LNCAP (cell line): ENCODE measurements at regions not wholly inside any gene's neighbourhood (a gene's known extent, or its start where the extent isn't known, plus 50 kb on each side); places are given as distances from the start of the nearest gene placed in this dataset.

Source experiments
- TF ChIP-seq, protein P1 (sequence below): fragments of 450-650 bp; IDR thresholded peaks from 2 replicates; pipeline ENCODE4 v1.5.1; 2017; ENCODE audit warnings: mild to moderate bottlenecking

DNA sequence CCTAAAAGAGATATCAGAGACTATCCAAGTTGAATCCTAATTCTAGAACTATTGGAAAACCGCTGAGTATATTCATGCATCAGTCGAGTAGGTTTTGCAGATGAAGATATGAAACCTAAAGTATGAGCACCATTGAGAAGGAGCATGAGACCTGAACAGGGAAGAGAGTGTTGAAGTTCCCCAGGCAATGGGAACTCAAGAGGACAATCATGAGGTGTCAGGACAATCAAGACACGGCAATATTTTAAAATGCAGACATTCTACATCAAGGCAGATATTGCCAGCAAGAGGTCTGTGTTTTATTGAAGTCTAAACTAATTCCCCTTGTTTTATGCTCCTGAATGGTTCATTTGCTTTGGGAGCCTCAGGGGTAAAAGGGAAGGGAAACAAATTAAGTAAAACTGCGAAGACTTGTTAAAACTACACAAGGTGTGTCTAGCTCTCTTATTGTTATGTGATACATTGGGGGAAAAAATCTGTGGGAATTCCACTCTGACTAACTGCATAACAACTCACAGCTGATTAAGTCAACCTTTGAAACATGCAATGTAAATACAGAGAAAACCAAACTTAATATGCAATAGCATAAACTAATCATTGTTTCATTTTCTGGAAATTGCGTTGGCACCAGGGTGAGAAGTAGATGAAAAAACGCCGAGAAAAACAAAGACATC is 347.9 kb upstream of the ADGRL2 start:
- TF ChIP-seq, protein P1, sequence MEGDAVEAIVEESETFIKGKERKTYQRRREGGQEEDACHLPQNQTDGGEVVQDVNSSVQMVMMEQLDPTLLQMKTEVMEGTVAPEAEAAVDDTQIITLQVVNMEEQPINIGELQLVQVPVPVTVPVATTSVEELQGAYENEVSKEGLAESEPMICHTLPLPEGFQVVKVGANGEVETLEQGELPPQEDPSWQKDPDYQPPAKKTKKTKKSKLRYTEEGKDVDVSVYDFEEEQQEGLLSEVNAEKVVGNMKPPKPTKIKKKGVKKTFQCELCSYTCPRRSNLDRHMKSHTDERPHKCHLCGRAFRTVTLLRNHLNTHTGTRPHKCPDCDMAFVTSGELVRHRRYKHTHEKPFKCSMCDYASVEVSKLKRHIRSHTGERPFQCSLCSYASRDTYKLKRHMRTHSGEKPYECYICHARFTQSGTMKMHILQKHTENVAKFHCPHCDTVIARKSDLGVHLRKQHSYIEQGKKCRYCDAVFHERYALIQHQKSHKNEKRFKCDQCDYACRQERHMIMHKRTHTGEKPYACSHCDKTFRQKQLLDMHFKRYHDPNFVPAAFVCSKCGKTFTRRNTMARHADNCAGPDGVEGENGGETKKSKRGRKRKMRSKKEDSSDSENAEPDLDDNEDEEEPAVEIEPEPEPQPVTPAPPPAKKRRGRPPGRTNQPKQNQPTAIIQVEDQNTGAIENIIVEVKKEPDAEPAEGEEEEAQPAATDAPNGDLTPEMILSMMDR = no peak

DNA sequence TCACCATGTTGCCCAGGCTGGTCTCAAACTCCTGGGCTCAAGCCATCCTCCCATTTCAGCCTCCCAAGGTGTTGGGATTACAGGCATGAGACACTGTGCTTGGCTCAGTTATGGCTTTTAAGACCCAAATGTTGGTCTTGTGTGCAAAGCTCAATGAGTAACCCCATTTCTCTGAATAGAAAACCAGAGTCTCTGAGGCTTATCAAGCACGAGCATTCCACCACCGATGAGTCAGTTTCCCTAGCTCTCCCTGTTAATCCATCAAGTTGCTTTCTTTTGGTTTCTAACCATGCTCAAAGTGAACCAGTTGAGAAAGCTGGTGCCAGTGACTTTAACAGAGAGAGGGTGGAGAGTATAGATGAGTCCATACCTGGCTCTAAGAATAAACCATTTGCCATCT is 350.9 kb upstream of the ADGRL2 start:
- TF ChIP-seq, protein P1 = no peak

DNA sequence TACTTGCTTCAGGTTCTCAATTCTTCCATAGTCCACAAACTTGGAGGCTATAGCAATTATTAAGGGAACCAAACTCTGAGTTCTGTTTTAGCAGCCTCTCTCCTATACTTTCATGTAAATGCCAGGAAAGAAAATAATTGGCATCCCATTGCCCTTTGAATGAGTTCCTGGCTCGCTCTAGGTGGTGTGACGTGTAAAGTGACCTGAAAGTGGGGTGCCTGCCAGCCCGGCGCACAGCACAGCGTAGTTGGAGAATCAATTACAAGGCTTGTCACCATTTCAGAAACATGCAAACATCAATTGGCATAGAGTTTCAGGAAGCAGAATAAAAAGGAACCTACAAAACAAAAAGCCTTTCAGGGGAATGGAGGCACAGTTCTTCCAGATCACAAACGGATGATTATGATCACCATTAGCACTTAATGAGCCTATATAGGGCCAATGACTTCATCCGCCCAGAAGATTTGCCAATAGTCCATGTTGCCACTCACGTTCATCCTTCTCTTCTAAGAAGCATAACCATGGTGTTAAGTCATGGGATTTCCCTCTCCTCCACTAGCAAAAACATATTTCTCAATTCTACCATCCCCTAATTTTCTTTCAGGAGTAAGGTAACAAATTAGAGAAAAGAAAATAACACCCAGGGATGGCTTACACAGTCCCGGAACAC is 354.6 kb upstream of the ADGRL2 start:
- TF ChIP-seq, protein P1 = no peak

DNA sequence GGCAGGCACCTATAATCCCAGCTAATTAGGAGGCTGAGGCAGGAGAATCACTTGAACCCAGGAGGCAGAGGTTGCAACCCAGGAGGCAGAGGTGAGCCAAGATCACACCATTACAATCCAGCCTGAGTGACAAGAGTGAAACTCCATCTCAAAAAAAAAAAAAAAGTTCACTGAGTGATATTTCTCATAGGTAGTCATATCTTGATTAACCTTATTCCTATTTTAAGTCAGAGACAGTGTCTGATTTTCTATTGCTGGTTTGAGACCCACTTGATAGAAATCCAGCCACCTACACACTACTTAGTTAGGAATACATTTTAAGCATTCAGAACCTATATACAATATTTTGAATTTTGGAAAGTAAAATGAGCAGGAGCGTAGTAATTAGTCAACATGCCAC is 357.4 kb upstream of the ADGRL2 start:
- TF ChIP-seq, protein P1 = no peak

DNA sequence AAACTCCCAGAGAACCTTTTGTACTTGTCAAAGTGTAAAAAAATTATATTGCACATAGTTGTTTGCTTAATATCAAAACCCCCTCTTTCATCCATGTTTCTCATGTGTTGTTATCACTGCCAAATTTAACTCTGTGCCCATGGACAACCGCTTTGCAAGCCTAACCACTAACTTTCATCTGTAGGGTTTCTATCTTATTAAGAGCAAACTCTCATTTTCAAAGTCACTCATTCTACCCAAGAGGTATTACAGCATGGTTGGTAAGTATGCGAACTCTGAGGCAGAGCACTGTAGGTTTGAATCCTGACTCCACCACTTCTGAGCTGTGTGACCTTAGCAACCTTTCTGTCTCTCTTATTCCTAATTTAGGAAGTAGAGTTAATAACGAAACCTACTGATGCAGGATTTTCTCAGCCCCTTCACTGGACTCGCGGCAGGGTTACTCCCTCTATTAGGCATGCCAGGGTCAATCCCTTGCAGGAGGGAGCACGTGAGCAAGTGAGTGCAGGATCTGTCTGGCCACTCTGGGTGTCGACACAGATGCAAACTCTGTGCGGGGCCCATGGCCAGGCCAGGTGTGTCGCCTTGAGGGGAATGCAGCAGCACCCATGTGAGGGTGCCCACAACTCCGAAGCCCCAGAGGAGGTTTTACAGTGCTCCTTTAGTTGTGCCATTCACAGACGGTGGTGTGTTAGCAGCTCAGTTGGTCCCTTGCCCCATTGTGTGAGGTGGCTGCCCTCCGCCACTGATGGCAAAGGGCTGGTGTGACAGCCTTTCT is 361.5 kb upstream of the ADGRL2 start:
- TF ChIP-seq, protein P1 = no peak

DNA sequence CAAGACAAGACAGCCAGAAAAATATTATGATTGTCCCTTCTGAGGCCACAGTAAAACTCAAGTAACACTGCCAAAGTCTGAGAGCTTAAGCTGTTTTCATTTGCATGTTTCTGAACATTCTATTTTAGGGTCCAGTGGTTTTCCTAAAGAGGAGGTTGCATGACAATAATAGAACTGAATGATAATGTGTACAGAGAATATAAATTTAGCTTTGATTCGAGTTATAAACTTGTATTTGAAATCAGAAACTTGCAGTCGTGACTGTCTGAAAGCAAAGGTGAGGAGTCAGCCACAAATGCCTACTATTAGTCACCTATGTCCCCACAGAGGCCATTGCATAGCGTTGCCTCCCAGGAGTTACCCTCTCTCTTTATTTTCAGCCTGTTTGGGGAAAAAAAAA is 363.1 kb upstream of the ADGRL2 start:
- TF ChIP-seq, protein P1 = no peak

DNA sequence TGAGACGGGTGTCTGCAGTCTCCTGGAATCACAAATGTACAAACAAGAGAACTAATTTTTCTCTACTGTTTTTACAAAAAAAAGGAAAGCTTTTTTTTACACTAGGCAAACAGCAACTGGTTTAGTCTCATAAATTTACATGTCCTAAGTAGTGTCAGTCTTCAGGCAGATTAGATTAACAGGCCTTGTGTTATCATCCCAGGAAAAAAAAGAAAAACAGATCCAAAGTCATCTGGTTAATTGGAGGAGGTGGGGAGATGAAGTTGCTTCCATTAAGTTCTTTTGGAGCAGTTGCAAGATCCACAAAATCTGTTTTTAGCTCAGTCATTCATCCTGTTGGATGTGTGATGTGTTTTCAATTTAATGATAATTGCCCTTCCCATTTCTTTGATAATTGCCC is 363.5 kb upstream of the ADGRL2 start:
- TF ChIP-seq, protein P1 = no peak
